Mesenchymal stem cell (in vitro differentiated cells and primary cell): ENCODE measurements at regions not wholly inside any gene's neighbourhood (a gene's known extent, or its start where the extent isn't known, plus 50 kb on each side); places are given as distances from the start of the nearest gene placed in this dataset.
A peak's percentile ranks its signal among the peaks of the same experiment; 100 is the strongest.

Experiments used
- DNase-seq: peaks from one replicate; pipeline ENCODE4 v3.0.0-alpha.2; 2013
- H2AFZ ChIP-seq: one replicate; pipeline ENCODE4 v1.6.1; 2013; ENCODE audit warnings: low read depth, mild to moderate bottlenecking, control low read depth, inconsistent platforms, low read length, moderate library complexity
- H2AK5ac ChIP-seq: 2 replicates; pipeline ENCODE4 v1.6.1; 2013; ENCODE audit warnings: low read length, moderate library complexity, mild to moderate bottlenecking, inconsistent platforms; ENCODE audit not compliant: severe bottlenecking
- H2BK120ac ChIP-seq: one replicate; pipeline ENCODE4 v1.6.1; 2013; ENCODE audit warnings: low read depth, mild to moderate bottlenecking, inconsistent platforms, low read length, moderate library complexity
- H2BK12ac ChIP-seq, 2 experiments: one replicate each; pipeline ENCODE4 v1.6.1; 2013; ENCODE audit warnings: inconsistent platforms in 2 of 2, low read length in 2 of 2, mild to moderate bottlenecking in 2 of 2, moderate library complexity in 2 of 2, control low read depth in 1 of 2
- H2BK15ac ChIP-seq: one replicate; pipeline ENCODE4 v1.6.1; 2013; ENCODE audit warnings: mild to moderate bottlenecking, low read depth, inconsistent platforms; ENCODE audit not compliant: poor library complexity, severe bottlenecking
- H2BK5ac ChIP-seq: 2 replicates; pipeline ENCODE4 v1.6.1; 2013; ENCODE audit warnings: low read depth, mild to moderate bottlenecking, low read length, control low read depth, inconsistent platforms; ENCODE audit not compliant: poor library complexity, severe bottlenecking
- H3K14ac ChIP-seq, 2 experiments: one replicate each; pipeline ENCODE4 v1.6.1; 2013; ENCODE audit warnings: inconsistent platforms in 2 of 2, low read length in 2 of 2, control low read depth in 1 of 2, mild to moderate bottlenecking in 1 of 2, moderate library complexity in 1 of 2
- H3K18ac ChIP-seq, 2 experiments: one replicate each; pipeline ENCODE4 v1.6.1; 2013; ENCODE audit warnings: inconsistent platforms in 2 of 2, low read length in 2 of 2, control low read depth in 1 of 2, low read depth in 1 of 2, mild to moderate bottlenecking in 1 of 2
- H3K23ac ChIP-seq, 2 experiments: one replicate each; pipeline ENCODE4 v1.6.1; 2013; ENCODE audit warnings: inconsistent platforms in 2 of 2, low read length in 2 of 2, mild to moderate bottlenecking in 2 of 2, moderate library complexity in 2 of 2, control low read depth in 1 of 2
- H3K27ac ChIP-seq: 2 replicates; pipeline ENCODE4 v1.5.1; 2013; ENCODE audit warnings: mild to moderate bottlenecking, moderate library complexity, low read length, control low read depth, inconsistent platforms; ENCODE audit not compliant: poor library complexity, severe bottlenecking
- H3K27me3 ChIP-seq, 2 experiments: 2 replicates each; pipeline versions ENCODE4 v1.6.1 to v1.7.0; 2013; ENCODE audit warnings: low read length in 2 of 2, mild to moderate bottlenecking in 2 of 2, moderate library complexity in 2 of 2, control low read depth in 1 of 2, inconsistent platforms in 1 of 2; ENCODE audit not compliant: control insufficient read depth in 1 of 2, insufficient read depth in 1 of 2
- H3K36me3 ChIP-seq, 2 experiments: 2 replicates each; pipeline versions ENCODE4 v1.6.1 to v1.7.0; 2013; ENCODE audit warnings: low read length in 2 of 2, control low read depth in 1 of 2, inconsistent platforms in 1 of 2, low read depth in 1 of 2, mild to moderate bottlenecking in 1 of 2; ENCODE audit not compliant: insufficient read depth in 2 of 2, control insufficient read depth in 1 of 2
- H3K4ac ChIP-seq, 2 experiments: one replicate each; pipeline ENCODE4 v1.6.1; 2013; ENCODE audit warnings: inconsistent platforms in 2 of 2, low read length in 2 of 2, mild to moderate bottlenecking in 2 of 2, moderate library complexity in 2 of 2, control low read depth in 1 of 2, low read depth in 1 of 2
- H3K4me1 ChIP-seq: 2 replicates; pipeline ENCODE4 v1.6.1; 2013; ENCODE audit warnings: low read depth, low read length, control low read depth; ENCODE audit not compliant: control insufficient read depth, insufficient read depth
- H3K4me2 ChIP-seq: 2 replicates; pipeline ENCODE4 v1.6.1; 2013; ENCODE audit warnings: low read length, mild to moderate bottlenecking, inconsistent platforms; ENCODE audit not compliant: poor library complexity, severe bottlenecking
- H3K4me3 ChIP-seq, 2 experiments: 2 replicates each; pipeline versions ENCODE4 v1.5.1 to v1.7.0; 2013; ENCODE audit warnings: low read length in 2 of 2, mild to moderate bottlenecking in 2 of 2, control low read depth in 1 of 2, low read depth in 1 of 2; ENCODE audit not compliant: insufficient read depth in 1 of 2
- H3K79me1 ChIP-seq: replicated peaks from 2 replicates; pipeline ENCODE4 v1.6.1; 2013; ENCODE audit warnings: mild to moderate bottlenecking, control low read depth, low read length, inconsistent platforms; ENCODE audit not compliant: poor library complexity, severe bottlenecking
- H3K9ac ChIP-seq: 2 replicates; pipeline ENCODE4 v1.7.0; 2013; ENCODE audit warnings: mild to moderate bottlenecking, low read length, moderate library complexity
- H3K9me3 ChIP-seq: 2 replicates; pipeline ENCODE4 v1.7.0; 2013; ENCODE audit warnings: mild to moderate bottlenecking, low read length; ENCODE audit not compliant: control insufficient read depth
- H4K8ac ChIP-seq: one replicate; pipeline ENCODE4 v1.6.1; 2013; ENCODE audit warnings: inconsistent platforms, mild to moderate bottlenecking, low read length, moderate library complexity
- H4K91ac ChIP-seq: one replicate; pipeline ENCODE4 v1.6.1; 2013; ENCODE audit warnings: mild to moderate bottlenecking, low read length, inconsistent platforms
- WGBS: methylation state at CpG from one replicate; pipeline ENCODE4 v1.1.7; 2013; ENCODE audit warnings: mixed read lengths; 5-methylcytosine and 5-hydroxymethylcytosine counted together

- H2BK12ac ChIP-seq, result no peak overlapping the region
Observed at GRCh38 chr18:59784694-59785093, 87.5 kb upstream of the CCBE1 start.

GRCh38 chr18:59783138-59783537 is 85.9 kb upstream of the CCBE1 start:
- Histone ChIP-seq H3K4me1 (no peaks in the 10 kb centered on the region), H2AFZ (no peak overlapping the region), H3K27me3 (no peaks in the 10 kb centered on the region), H3K14ac (no peak overlapping the region), H3K79me1 (no peaks in the 10 kb centered on the region), H3K27ac (no peak overlapping the region), H2BK5ac (no peak overlapping the region), H3K4me3 (no peak overlapping the region), H3K4ac (no peak overlapping the region), H3K18ac (no peak overlapping the region), H2BK120ac (no peak overlapping the region), H3K4me2 (no peak overlapping the region), H3K23ac (no peak overlapping the region), H3K9me3 (no peaks in the 10 kb centered on the region), H2BK12ac (no peak overlapping the region), H4K8ac (no peak overlapping the region), H3K9ac (peak overlapping the region; percentile 32), H2BK15ac (no peak overlapping the region), H2AK5ac (no peak overlapping the region), H3K36me3 (no peaks in the 10 kb centered on the region), H4K91ac (peak overlapping the region; percentile 25)
- peak; percentile 45 for DNase-seq
- WGBS, result 42% methylated on average over 5 of the region's 5 CpGs

More at GRCh38 chr18:59784694-59785093, 87.5 kb upstream of the CCBE1 start:
- Histone ChIP-seq H3K4ac (no peak overlapping the region), H3K27ac (no peak overlapping the region), H2AFZ (no peak overlapping the region), H3K18ac (no peak overlapping the region), H3K9me3 (no peaks in the 10 kb centered on the region), H4K8ac (no peak overlapping the region), H2AK5ac (no peak overlapping the region), H4K91ac (no peak overlapping the region), H2BK120ac (no peak overlapping the region), H2BK15ac (no peak overlapping the region), H3K4me2 (no peak overlapping the region), H2BK5ac (no peak overlapping the region), H3K27me3 (no peaks in the 10 kb centered on the region), H3K4me3 (no peak overlapping the region), H3K9ac (no peak overlapping the region), H3K14ac (no peak overlapping the region), H3K4me1 (no peaks in the 10 kb centered on the region), H3K36me3 (no peaks in the 10 kb centered on the region), H3K79me1 (no peaks in the 10 kb centered on the region), H3K23ac (no peak overlapping the region)
- DNase-seq, result no peak
- WGBS, result 98% methylated on average over 2 of the region's 3 CpGs

- no peak overlapping the region for H4K8ac ChIP-seq
Observed at GRCh38 chr18:59779979-59780378, 82.8 kb upstream of the CCBE1 start.

GRCh38 chr18:59778434-59778833 is 81.2 kb upstream of the CCBE1 start:
- no peak overlapping the region for H2BK15ac ChIP-seq
- no peak overlapping the region for H2BK5ac ChIP-seq
- H3K27me3 ChIP-seq, result no peaks in the 10 kb centered on the region
- no peak overlapping the region for H3K4me3 ChIP-seq
- H2AFZ ChIP-seq, result no peak overlapping the region
- H3K14ac ChIP-seq, result no peak overlapping the region
- WGBS, result 95% methylated on average over 1 of the region's 1 CpG
- H4K91ac ChIP-seq, result no peak overlapping the region
- no peak overlapping the region for H3K4ac ChIP-seq
- H4K8ac ChIP-seq, result no peak overlapping the region
- no peaks in the 10 kb centered on the region for H3K4me1 ChIP-seq
- H3K4me2 ChIP-seq, result no peak overlapping the region
- H2BK12ac ChIP-seq, result no peak overlapping the region
- no peak overlapping the region for H3K23ac ChIP-seq
- no peaks in the 10 kb centered on the region for H3K79me1 ChIP-seq
- H3K9ac ChIP-seq, result no peak overlapping the region
- no peaks in the 10 kb centered on the region for H3K36me3 ChIP-seq
- H3K18ac ChIP-seq, result no peak overlapping the region
- DNase-seq, result no peak
- no peak overlapping the region for H2AK5ac ChIP-seq
- H2BK120ac ChIP-seq, result no peak overlapping the region
- H3K27ac ChIP-seq, result no peak overlapping the region
- H3K9me3 ChIP-seq, result no peaks in the 10 kb centered on the region

More at GRCh38 chr18:59779979-59780378, 82.8 kb upstream of the CCBE1 start:
- no CpG with 5 or more reads among the region's 2 CpGs for WGBS
- Histone ChIP-seq H3K23ac (no peak overlapping the region), H3K4me2 (no peak overlapping the region), H2BK12ac (no peak overlapping the region), H3K9me3 (no peaks in the 10 kb centered on the region), H3K18ac (no peak overlapping the region), H3K4me1 (no peaks in the 10 kb centered on the region), H3K27me3 (no peaks in the 10 kb centered on the region), H2BK15ac (no peak overlapping the region), H2AK5ac (no peak overlapping the region), H3K36me3 (no peaks in the 10 kb centered on the region), H4K91ac (no peak overlapping the region), H2AFZ (no peak overlapping the region), H3K79me1 (no peaks in the 10 kb centered on the region), H2BK120ac (no peak overlapping the region), H3K4ac (no peak overlapping the region), H3K4me3 (no peak overlapping the region), H3K9ac (no peak overlapping the region), H3K14ac (no peak overlapping the region), H2BK5ac (no peak overlapping the region), H3K27ac (no peak overlapping the region)
- DNase-seq, result peak; percentile 37
